ENCODE measurements at regions not wholly inside any gene's neighbourhood (a gene's known extent, or its start where the extent isn't known, plus 50 kb on each side); places are given as distances from the start of the nearest gene placed in this dataset.
"Not testable (repeated sequence)": the region's sequence is repeated elsewhere in the genome, so short reads cannot be mapped to it uniquely, and the experiment has no call there.

DNA sequence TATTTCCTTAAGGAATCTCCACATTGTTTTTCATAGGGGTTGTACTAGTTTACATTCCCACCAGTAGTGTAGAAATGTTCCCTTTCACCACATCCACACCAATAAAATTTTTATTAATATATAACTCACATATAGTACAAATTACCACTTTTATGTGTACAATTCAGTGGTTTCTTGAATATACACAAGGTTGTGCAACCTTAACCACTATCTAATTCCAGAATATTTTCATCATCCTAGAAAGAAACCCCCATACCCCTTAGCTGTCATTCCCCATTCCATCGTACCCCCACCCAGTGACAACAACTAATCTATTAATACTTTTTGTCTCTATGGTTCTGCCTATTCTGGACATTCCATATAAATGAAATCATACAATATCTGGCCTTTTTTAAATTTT lies 108.3 kb upstream of the USP9X start:
- TF ChIP-seq POLR2A (IDR thresholded peaks at IDR 0.05) (no peak), EP300 (IDR thresholded peaks at IDR 0.05) (no peak), POLR2AphosphoS5 (IDR thresholded peaks at IDR 0.05) (no peak)
- Histone ChIP-seq H3K4me3 (no peak overlapping the region), H3K27me3 (no peaks in the 10 kb centered on the region), H3K27ac (no peak overlapping the region), H3K4me1 (no peaks in the 10 kb centered on the region), H3K36me3 (no peaks in the 10 kb centered on the region), H3K9me3 (no peaks in the 10 kb centered on the region)
- intact Hi-C loops (cut with DNase I): no loop called here
- 69 to 79% methylated on average over 1 of the region's 1 CpG for WGBS, 2 donors
- no peak for DNase-seq

DNA sequence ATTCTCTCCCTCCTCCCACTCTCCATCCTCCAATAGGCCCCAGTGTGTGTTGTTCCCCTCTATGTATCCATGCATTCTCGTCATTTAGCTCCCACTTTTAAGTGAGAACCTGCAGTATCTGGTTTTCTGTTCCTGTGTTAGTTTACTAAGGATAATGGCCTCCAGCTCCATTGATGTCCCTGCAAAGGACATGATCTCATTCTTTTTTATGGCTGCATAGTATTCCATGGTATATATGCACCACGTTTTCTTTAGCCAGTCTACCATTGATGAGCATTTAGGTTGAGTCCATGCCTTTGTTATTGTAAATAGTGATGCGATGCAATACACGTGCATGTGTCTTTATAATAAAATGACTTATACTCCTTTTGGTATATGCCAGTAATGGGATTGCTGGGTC lies 100.3 kb upstream of the USP9X start:
- Histone ChIP-seq H3K36me3 (no peaks in the 10 kb centered on the region), H3K4me3 (no peak overlapping the region), H3K4me1 (no peaks in the 10 kb centered on the region), H3K27me3 (no peaks in the 10 kb centered on the region), H3K9me3 (no peaks in the 10 kb centered on the region), H3K27ac (no peak overlapping the region)
- 94% methylated on average over 4 of the region's 4 CpGs for WGBS, 2 donors
- DNase-seq: no peak
- intact Hi-C loops (cut with DNase I): no loop called here
- TF ChIP-seq, protein P1, sequence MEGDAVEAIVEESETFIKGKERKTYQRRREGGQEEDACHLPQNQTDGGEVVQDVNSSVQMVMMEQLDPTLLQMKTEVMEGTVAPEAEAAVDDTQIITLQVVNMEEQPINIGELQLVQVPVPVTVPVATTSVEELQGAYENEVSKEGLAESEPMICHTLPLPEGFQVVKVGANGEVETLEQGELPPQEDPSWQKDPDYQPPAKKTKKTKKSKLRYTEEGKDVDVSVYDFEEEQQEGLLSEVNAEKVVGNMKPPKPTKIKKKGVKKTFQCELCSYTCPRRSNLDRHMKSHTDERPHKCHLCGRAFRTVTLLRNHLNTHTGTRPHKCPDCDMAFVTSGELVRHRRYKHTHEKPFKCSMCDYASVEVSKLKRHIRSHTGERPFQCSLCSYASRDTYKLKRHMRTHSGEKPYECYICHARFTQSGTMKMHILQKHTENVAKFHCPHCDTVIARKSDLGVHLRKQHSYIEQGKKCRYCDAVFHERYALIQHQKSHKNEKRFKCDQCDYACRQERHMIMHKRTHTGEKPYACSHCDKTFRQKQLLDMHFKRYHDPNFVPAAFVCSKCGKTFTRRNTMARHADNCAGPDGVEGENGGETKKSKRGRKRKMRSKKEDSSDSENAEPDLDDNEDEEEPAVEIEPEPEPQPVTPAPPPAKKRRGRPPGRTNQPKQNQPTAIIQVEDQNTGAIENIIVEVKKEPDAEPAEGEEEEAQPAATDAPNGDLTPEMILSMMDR (IDR thresholded peaks at IDR 0.05): no peak
- TF ChIP-seq EP300 (IDR thresholded peaks at IDR 0.05) (no peak), POLR2AphosphoS5 (IDR thresholded peaks at IDR 0.05) (no peak), POLR2A (IDR thresholded peaks at IDR 0.05) (no peak)

DNA sequence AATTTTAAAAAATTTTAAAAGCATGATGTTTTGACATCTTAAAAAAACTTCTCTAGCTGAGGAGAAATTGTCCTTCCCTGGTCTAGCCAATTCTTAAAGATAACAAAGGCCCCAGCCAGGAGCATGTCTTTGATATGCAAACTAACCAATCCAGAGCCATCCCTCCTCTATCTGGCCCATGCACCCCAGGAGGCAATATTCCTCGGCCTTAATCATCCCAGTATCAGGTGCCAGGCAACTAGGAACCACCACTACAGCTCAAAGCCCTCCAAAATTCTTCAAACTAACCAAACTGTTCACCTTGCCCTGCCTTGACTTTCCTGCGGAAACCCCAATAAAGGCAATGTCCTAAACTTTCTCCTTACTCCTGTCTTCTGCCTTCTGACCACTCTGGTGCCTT lies 97.8 kb upstream of the USP9X start:
- H3K4me3 ChIP-seq: no peak overlapping the region
- TF ChIP-seq, protein P1 (IDR thresholded peaks at IDR 0.05): no peak
- TF ChIP-seq POLR2A (IDR thresholded peaks at IDR 0.05) (no peak), EP300 (IDR thresholded peaks at IDR 0.05) (no peak), POLR2AphosphoS5 (IDR thresholded peaks at IDR 0.05) (no peak)
- no peaks in the 10 kb centered on the region for H3K36me3 ChIP-seq
- no peaks in the 10 kb centered on the region for H3K9me3 ChIP-seq
- 87 to 90% methylated on average over 2 of the region's 2 CpGs for WGBS, 2 donors
- H3K27me3 ChIP-seq: no peaks in the 10 kb centered on the region
- no peak for DNase-seq
- no peak overlapping the region for H3K27ac ChIP-seq
- no peaks in the 10 kb centered on the region for H3K4me1 ChIP-seq
- intact Hi-C loops (cut with DNase I): no loop called here

DNA sequence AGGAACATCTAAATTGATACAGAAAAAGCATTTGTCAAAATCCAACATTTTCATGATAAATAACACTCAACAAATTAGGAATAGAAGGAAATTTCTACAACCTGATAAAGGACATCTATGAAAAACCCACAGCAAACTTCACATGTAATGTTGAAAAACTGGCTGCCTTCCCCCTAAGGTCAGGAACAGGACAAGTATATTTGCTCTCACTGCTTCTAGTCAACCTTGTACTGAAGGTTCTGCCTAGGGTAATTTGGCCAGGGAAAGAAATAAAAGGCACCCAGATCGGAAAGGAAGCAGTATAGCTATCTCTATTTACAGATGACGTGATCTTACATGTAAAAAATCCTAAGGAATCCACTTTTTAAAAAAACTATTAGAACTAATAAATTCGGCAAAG lies 97.1 kb upstream of the USP9X start:
- TF ChIP-seq EP300 (IDR thresholded peaks at IDR 0.05) (no peak), POLR2A (IDR thresholded peaks at IDR 0.05) (no peak), POLR2AphosphoS5 (IDR thresholded peaks at IDR 0.05) (no peak)
- TF ChIP-seq, protein P1 (IDR thresholded peaks at IDR 0.05): no peak
- no peaks in the 10 kb centered on the region for H3K9me3 ChIP-seq
- WGBS, 2 donors: 92 to 96% methylated on average over 3 of the region's 3 CpGs
- H3K27ac ChIP-seq: no peak overlapping the region
- H3K4me3 ChIP-seq: no peak overlapping the region
- H3K27me3 ChIP-seq: no peaks in the 10 kb centered on the region
- no peaks in the 10 kb centered on the region for H3K4me1 ChIP-seq
- no peak for DNase-seq
- H3K36me3 ChIP-seq: no peaks in the 10 kb centered on the region
- intact Hi-C loops (cut with DNase I): no loop called here

DNA sequence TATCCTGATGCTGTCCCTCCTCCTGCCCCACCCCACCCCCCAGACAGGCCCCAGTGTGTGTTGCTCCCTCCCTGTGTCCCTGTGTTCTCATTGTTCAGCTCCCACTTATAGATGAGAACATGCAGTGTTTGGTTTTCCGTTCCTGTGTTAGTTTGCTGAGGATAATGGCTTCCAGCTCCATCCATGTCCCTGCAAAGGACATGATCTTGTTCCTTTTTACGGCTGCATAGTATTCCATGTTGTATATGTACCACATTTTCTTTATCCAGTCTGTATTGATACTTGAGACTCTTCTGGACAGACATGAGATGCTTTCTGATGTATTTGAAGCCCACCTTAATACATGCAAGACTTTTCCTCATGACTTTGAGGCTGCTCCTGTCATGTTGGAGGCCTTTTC lies 91.8 kb upstream of the USP9X start:
- H3K27me3 ChIP-seq; H3K4me3 ChIP-seq; H3K4me1 ChIP-seq; H3K27ac ChIP-seq; H3K9me3 ChIP-seq; intact Hi-C loops (cut with DNase I); H3K36me3 ChIP-seq; DNase-seq: not testable (repeated sequence)
- 96 to 97% methylated on average over 2 of the region's 2 CpGs for WGBS, 2 donors

DNA sequence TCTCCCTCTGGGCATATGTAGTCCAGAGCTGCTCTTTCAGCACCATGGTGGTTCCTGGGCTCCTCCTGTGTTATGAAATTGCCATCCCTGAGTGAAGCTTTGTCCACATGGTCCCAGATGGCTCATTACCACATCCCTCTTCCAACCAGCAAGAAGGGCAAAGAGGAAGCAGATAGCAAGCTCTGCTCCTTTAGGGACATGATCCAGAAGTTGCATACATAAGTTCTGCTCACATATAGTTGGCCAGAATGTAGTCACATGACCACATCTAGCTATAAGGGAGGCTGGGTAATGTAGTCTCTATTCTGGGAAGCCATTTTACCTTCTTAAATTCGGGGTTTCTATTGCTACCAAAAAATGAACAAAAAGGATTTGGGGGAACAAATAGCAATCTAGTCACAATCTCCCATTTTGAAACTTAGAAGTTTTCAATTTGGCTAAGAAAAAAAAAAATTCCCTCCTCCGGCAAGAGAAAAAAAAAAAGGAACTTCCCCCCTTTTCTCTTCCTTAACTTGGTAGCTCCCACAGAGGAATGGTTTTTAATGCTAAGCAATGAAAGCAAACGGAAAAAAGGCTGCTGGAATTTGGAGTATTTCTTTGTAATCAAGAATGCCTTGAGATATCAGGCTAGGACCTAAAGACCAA lies 88.2 kb upstream of the USP9X start:
- TF ChIP-seq POLR2AphosphoS5 (IDR thresholded peaks at IDR 0.05) (no peak), EP300 (IDR thresholded peaks at IDR 0.05) (no peak), POLR2A (IDR thresholded peaks at IDR 0.05) (no peak)
- TF ChIP-seq, protein P1 (IDR thresholded peaks at IDR 0.05): no peak
- Histone ChIP-seq H3K36me3 (no peaks in the 10 kb centered on the region), H3K27me3 (no peaks in the 10 kb centered on the region), H3K9me3 (no peaks in the 10 kb centered on the region), H3K4me1 (no peaks in the 10 kb centered on the region), H3K27ac (no peak overlapping the region), H3K4me3 (no peak overlapping the region)
- DNase-seq: no peak
- WGBS, 2 donors: 11 to 19% methylated on average over 3 of the region's 3 CpGs
- intact Hi-C loops (cut with DNase I): no loop called here

All from sigmoid colon (tissue), 6 donors.